HG03460 (cell line): ENCODE measurements at regions not wholly inside any gene's neighbourhood (a gene's known extent, or its start where the extent isn't known, plus 50 kb on each side); places are given as distances from the start of the nearest gene placed in this dataset.

Source experiments
- ATAC-seq: cut with Tn5 transposase; IDR thresholded peaks from one replicate; pipeline ENCODE4 v1.9.1; 2021; ENCODE audit not compliant: unreplicated experiment

GRCh38 chr2:8391584-8391983 lies 290.3 kb upstream of the ID2 start:
- no peak for ATAC-seq

GRCh38 chr2:8392098-8392866 lies 289.6 kb upstream of the ID2 start:
- ATAC-seq, result no peak

GRCh38 chr2:8393506-8393905 lies 288.4 kb upstream of the ID2 start:
- no peak for ATAC-seq

GRCh38 chr2:8394131-8394530 lies 287.7 kb upstream of the ID2 start:
- ATAC-seq, result no peak

- no peak for ATAC-seq
These were observed 287.1 kb upstream of the ID2 start for GRCh38 chr2:8394569-8395359.

- no peak for ATAC-seq
These were observed 286.1 kb upstream of the ID2 start for GRCh38 chr2:8395718-8396117.

GRCh38 chr2:8398040-8398668 lies 283.7 kb upstream of the ID2 start:
- no peak for ATAC-seq

GRCh38 chr2:8399731-8400130 lies 282.1 kb upstream of the ID2 start:
- no peak for ATAC-seq

- ATAC-seq, result no peak
These were observed 281.7 kb upstream of the ID2 start for GRCh38 chr2:8400196-8400595.

- ATAC-seq, result no peak
These were observed 279.6 kb upstream of the ID2 start for GRCh38 chr2:8402222-8402621.

- no peak for ATAC-seq
These were observed 278.0 kb upstream of the ID2 start for GRCh38 chr2:8403876-8404275.

- ATAC-seq, result no peak
These were observed 276.5 kb upstream of the ID2 start for GRCh38 chr2:8405334-8405733.

- ATAC-seq, result no peak
These were observed 275.6 kb upstream of the ID2 start for GRCh38 chr2:8406271-8406670.

GRCh38 chr2:8407332-8407731 lies 274.5 kb upstream of the ID2 start:
- ATAC-seq, result no peak

GRCh38 chr2:8408560-8409460 lies 273.0 kb upstream of the ID2 start:
- ATAC-seq, result peak; percentile 86

- ATAC-seq, result no peak
These were observed 272.2 kb upstream of the ID2 start for GRCh38 chr2:8409461-8410260.

GRCh38 chr2:8412082-8412481 lies 269.8 kb upstream of the ID2 start:
- no peak for ATAC-seq

GRCh38 chr2:8412586-8412985 lies 269.3 kb upstream of the ID2 start:
- no peak for ATAC-seq

GRCh38 chr2:8413589-8414135 lies 268.2 kb upstream of the ID2 start:
- no peak for ATAC-seq
